ACC112 (cell line): ENCODE measurements at regions not wholly inside any gene's neighbourhood (a gene's known extent, or its start where the extent isn't known, plus 50 kb on each side); places are given as distances from the start of the nearest gene placed in this dataset.

ENCODE experiments used
- H2AFZ ChIP-seq: fragments of 200-600 bp; sonication (generic); one replicate; pipeline ENCODE4 v1.6.0; 2017; ENCODE audit warnings: antibody characterized with exemption, low read length; ENCODE audit not compliant: unreplicated experiment
- H3K27ac ChIP-seq: fragments of 200-600 bp; sonication (generic); 2 replicates; pipeline ENCODE4 v1.5.1; 2014; ENCODE audit warnings: low read depth, mild to moderate bottlenecking, antibody characterized with exemption, low read length, moderate library complexity
- H3K27me3 ChIP-seq: fragments of 200-600 bp; sonication (generic); 2 replicates; pipeline ENCODE4 v1.6.1; 2014; ENCODE audit warnings: mild to moderate bottlenecking, antibody characterized with exemption, low read length, moderate library complexity, mixed read lengths; ENCODE audit not compliant: insufficient read depth
- H3K36me3 ChIP-seq: fragments of 200-600 bp; sonication (generic); 2 replicates; pipeline ENCODE4 v1.6.1; 2016; ENCODE audit warnings: mild to moderate bottlenecking, antibody characterized with exemption, low read length, moderate library complexity, mixed read lengths; ENCODE audit not compliant: insufficient read depth
- H3K4me1 ChIP-seq: fragments of 200-600 bp; sonication (generic); one replicate; pipeline ENCODE4 v1.6.1; 2016; ENCODE audit warnings: low read length, mixed read lengths; ENCODE audit not compliant: insufficient read depth, unreplicated experiment, control insufficient read depth
- H3K4me3 ChIP-seq: fragments of 200-600 bp; sonication (generic); 2 replicates; pipeline ENCODE4 v1.5.1; 2014; ENCODE audit warnings: mild to moderate bottlenecking, low read depth, low read length
- H3K79me2 ChIP-seq: fragments of 200-600 bp; sonication (generic); one replicate; pipeline ENCODE4 v1.6.0; 2016; ENCODE audit warnings: low read length; ENCODE audit not compliant: control insufficient read depth, unreplicated experiment, insufficient read depth

GRCh38 chr9:113654605-113655428, 191.3 kb downstream of the RGS3 start:
- peak overlapping the region; percentile 10 for H2AFZ ChIP-seq
- no peak overlapping the region for H3K4me3 ChIP-seq
- no peaks in the 10 kb centered on the region for H3K36me3 ChIP-seq
- no peak overlapping the region for H3K27ac ChIP-seq
- peaks cover 2% of the 10 kb centered on the region for H3K27me3 ChIP-seq
- no peaks in the 10 kb centered on the region for H3K79me2 ChIP-seq
- no peaks in the 10 kb centered on the region for H3K4me1 ChIP-seq

- Histone ChIP-seq H3K27me3 (peaks cover 17% of the 10 kb centered on the region), H3K4me1 (no peaks in the 10 kb centered on the region), H2AFZ (no peak overlapping the region), H3K4me3 (no peak overlapping the region), H3K36me3 (no peaks in the 10 kb centered on the region), H3K79me2 (no peaks in the 10 kb centered on the region), H3K27ac (no peak overlapping the region)
Observed at GRCh38 chr9:113656771-113657670, 193.5 kb downstream of the RGS3 start.

GRCh38 chr9:113657765-113658544, 194.4 kb downstream of the RGS3 start:
- Histone ChIP-seq H3K79me2 (no peaks in the 10 kb centered on the region), H3K27me3 (peaks cover 17% of the 10 kb centered on the region), H3K36me3 (no peaks in the 10 kb centered on the region), H3K4me1 (no peaks in the 10 kb centered on the region), H3K27ac (no peak overlapping the region), H2AFZ (peak overlapping the region; percentile 57), H3K4me3 (no peak overlapping the region)

- Histone ChIP-seq H3K79me2 (no peaks in the 10 kb centered on the region), H3K27ac (no peak overlapping the region), H3K36me3 (no peaks in the 10 kb centered on the region), H2AFZ (peak overlapping the region; percentile 57), H3K27me3 (peaks cover 17% of the 10 kb centered on the region), H3K4me3 (no peak overlapping the region), H3K4me1 (no peaks in the 10 kb centered on the region)
Observed at GRCh38 chr9:113658545-113658895, 195.0 kb downstream of the RGS3 start.

GRCh38 chr9:113659039-113659438, 195.5 kb downstream of the RGS3 start:
- H2AFZ ChIP-seq: no peak overlapping the region
- H3K79me2 ChIP-seq: no peaks in the 10 kb centered on the region
- peaks cover 17% of the 10 kb centered on the region for H3K27me3 ChIP-seq
- H3K4me3 ChIP-seq: no peak overlapping the region
- no peak overlapping the region for H3K27ac ChIP-seq
- H3K4me1 ChIP-seq: no peaks in the 10 kb centered on the region
- H3K36me3 ChIP-seq: no peaks in the 10 kb centered on the region

GRCh38 chr9:113659740-113660139, 196.2 kb downstream of the RGS3 start:
- Histone ChIP-seq H3K4me1 (no peaks in the 10 kb centered on the region), H3K27me3 (peaks cover 17% of the 10 kb centered on the region), H3K79me2 (no peaks in the 10 kb centered on the region), H2AFZ (no peak overlapping the region), H3K4me3 (no peak overlapping the region), H3K36me3 (no peaks in the 10 kb centered on the region), H3K27ac (no peak overlapping the region)

- Histone ChIP-seq H2AFZ (no peak overlapping the region), H3K79me2 (no peaks in the 10 kb centered on the region), H3K4me3 (no peak overlapping the region), H3K27me3 (peaks cover 17% of the 10 kb centered on the region), H3K4me1 (no peaks in the 10 kb centered on the region), H3K36me3 (no peaks in the 10 kb centered on the region), H3K27ac (no peak overlapping the region)
Observed at GRCh38 chr9:113660196-113660595, 196.7 kb downstream of the RGS3 start.

GRCh38 chr9:113661074-113661473, 197.5 kb downstream of the RGS3 start:
- no peak overlapping the region for H3K27ac ChIP-seq
- no peaks in the 10 kb centered on the region for H3K36me3 ChIP-seq
- peaks cover 22% of the 10 kb centered on the region for H3K27me3 ChIP-seq
- H3K4me1 ChIP-seq: no peaks in the 10 kb centered on the region
- H3K4me3 ChIP-seq: no peak overlapping the region
- H3K79me2 ChIP-seq: no peaks in the 10 kb centered on the region
- no peak overlapping the region for H2AFZ ChIP-seq

GRCh38 chr9:113664181-113664875, 200.8 kb downstream of the RGS3 start:
- H3K27me3 ChIP-seq: peaks cover 22% of the 10 kb centered on the region
- no peaks in the 10 kb centered on the region for H3K4me1 ChIP-seq
- H3K79me2 ChIP-seq: no peaks in the 10 kb centered on the region
- H3K4me3 ChIP-seq: no peak overlapping the region
- no peaks in the 10 kb centered on the region for H3K36me3 ChIP-seq
- no peak overlapping the region for H2AFZ ChIP-seq
- no peak overlapping the region for H3K27ac ChIP-seq

- H3K36me3 ChIP-seq: no peaks in the 10 kb centered on the region
- H3K79me2 ChIP-seq: no peaks in the 10 kb centered on the region
Observed at GRCh38 chr9:113665064-113665463, 201.5 kb downstream of the RGS3 start.

More at GRCh38 chr9:113665064-113665463, 201.5 kb downstream of the RGS3 start:
- H3K27ac ChIP-seq: no peak overlapping the region
- no peak overlapping the region for H2AFZ ChIP-seq
- H3K27me3 ChIP-seq: peaks cover 17% of the 10 kb centered on the region
- no peak overlapping the region for H3K4me3 ChIP-seq
- no peaks in the 10 kb centered on the region for H3K4me1 ChIP-seq
